GM23338 (cell line): ENCODE measurements at regions not wholly inside any gene's neighbourhood (a gene's known extent, or its start where the extent isn't known, plus 50 kb on each side); places are given as distances from the start of the nearest gene placed in this dataset.

Experiments used
- ATAC-seq: fragments of 200-7000 bp; cut with Tn5 transposase; 3 replicates; pipeline ENCODE4 v1.9.1; 2020
- DNase-seq: peaks from one replicate; pipeline ENCODE4 v3.0.0-alpha.2; 2015; ENCODE audit warnings: low spot score
- H2AFZ ChIP-seq: fragments of 200-600 bp; sonication (generic); 2 replicates; pipeline ENCODE4 v1.8.0; 2016; ENCODE audit warnings: antibody characterized with exemption, mild to moderate bottlenecking, moderate library complexity
- H3F3A ChIP-seq: fragments of 200-600 bp; sonication (generic); replicated peaks from 2 replicates; pipeline ENCODE4 v1.8.0; 2017; ENCODE audit warnings: antibody characterized with exemption, mixed run types, low read depth
- H3K27ac ChIP-seq: fragments of 200-600 bp; sonication (generic); 2 replicates; pipeline ENCODE4 v1.6.1; 2016; ENCODE audit warnings: low read depth
- H3K27me3 ChIP-seq: fragments of 200-600 bp; sonication (generic); 2 replicates; pipeline ENCODE4 v1.8.0; 2016; ENCODE audit warnings: mild to moderate bottlenecking, mixed run types, moderate library complexity; ENCODE audit not compliant: insufficient read depth
- H3K36me3 ChIP-seq: fragments of 200-600 bp; sonication (generic); 2 replicates; pipeline ENCODE4 v1.8.0; 2016; ENCODE audit warnings: mild to moderate bottlenecking; ENCODE audit not compliant: insufficient read depth
- H3K4me1 ChIP-seq: fragments of 200-600 bp; sonication (generic); 2 replicates; pipeline ENCODE4 v1.8.0; 2016; ENCODE audit warnings: mild to moderate bottlenecking, moderate library complexity; ENCODE audit not compliant: insufficient read depth
- H3K4me2 ChIP-seq: fragments of 200-600 bp; sonication (generic); 2 replicates; pipeline ENCODE4 v1.7.1; 2017; ENCODE audit warnings: mixed run types
- H3K4me3 ChIP-seq: fragments of 200-600 bp; sonication (generic); 2 replicates; pipeline ENCODE4 v1.6.1; 2016; ENCODE audit warnings: mixed run types
- H3K79me2 ChIP-seq: fragments of 200-600 bp; sonication (generic); replicated peaks from 2 replicates; pipeline ENCODE4 v1.8.0; 2017; ENCODE audit warnings: mild to moderate bottlenecking; ENCODE audit not compliant: insufficient read depth
- H3K9me2 ChIP-seq: fragments of 200-600 bp; sonication (generic); 2 replicates; pipeline ENCODE4 v1.8.0; 2017; ENCODE audit not compliant: insufficient read depth
- H4K20me1 ChIP-seq: fragments of 200-600 bp; sonication (generic); replicated peaks from 2 replicates; pipeline ENCODE4 v1.8.0; 2017; ENCODE audit warnings: mild to moderate bottlenecking; ENCODE audit not compliant: insufficient read depth
- H3K27ac Mint-ChIP-seq: 2 replicates; pipeline ENCODE4 v1.8.0; 2020; ENCODE audit warnings: inconsistent platforms, mild to moderate bottlenecking, moderate library complexity, mixed read lengths
- H3K27me3 Mint-ChIP-seq: 3 replicates; pipeline ENCODE4 v1.8.0; 2022; ENCODE audit warnings: low read depth, mild to moderate bottlenecking, moderate library complexity, mixed read lengths, inconsistent platforms; ENCODE audit not compliant: insufficient read depth, poor library complexity
- H3K36me3 Mint-ChIP-seq: 3 replicates; pipeline ENCODE4 v1.8.0; 2021; ENCODE audit warnings: low read depth, mild to moderate bottlenecking, inconsistent platforms, moderate library complexity, mixed read lengths
- H3K4me1 Mint-ChIP-seq: 3 replicates; pipeline ENCODE4 v1.8.0; 2020; ENCODE audit warnings: mild to moderate bottlenecking, inconsistent platforms, mixed read lengths
- H3K4me3 Mint-ChIP-seq: 3 replicates; pipeline ENCODE4 v1.8.0; 2021; ENCODE audit warnings: moderate library complexity, mild to moderate bottlenecking, inconsistent platforms, mixed read lengths
- H3K9me3 Mint-ChIP-seq: 3 replicates; pipeline ENCODE4 v1.8.0; 2020; ENCODE audit warnings: moderate library complexity, mild to moderate bottlenecking, inconsistent platforms, mixed read lengths
- CREB1 ChIP-seq: fragments of 250-450 bp; sonication (Bioruptor Pico); IDR thresholded peaks from 2 replicates; pipeline ENCODE4 v1.5.0; 2020; ENCODE audit warnings: low read depth, mild to moderate bottlenecking, moderate library complexity
- EZH2 ChIP-seq: fragments of 200-600 bp; sonication (generic); IDR thresholded peaks from one replicate; pipeline ENCODE4 v1.8.0; 2017; ENCODE audit warnings: antibody characterized with exemption, mild to moderate bottlenecking, low read depth; ENCODE audit not compliant: unreplicated experiment
- EZH2phosphoT487 ChIP-seq: fragments of 200-600 bp; sonication (generic); IDR thresholded peaks from one replicate; pipeline ENCODE4 v1.8.1; 2018; ENCODE audit warnings: antibody characterized with exemption; ENCODE audit not compliant: unreplicated experiment
- JUNB ChIP-seq: IDR thresholded peaks from one replicate; pipeline ENCODE4 v1.6.1; 2016; ENCODE audit warnings: antibody characterized with exemption; ENCODE audit not compliant: unreplicated experiment
- NANOG ChIP-seq: IDR thresholded peaks from 2 replicates; pipeline ENCODE4 v1.6.1; 2016; ENCODE audit warnings: antibody characterized with exemption, borderline replicate concordance
- POLR2AphosphoS5 ChIP-seq: IDR thresholded peaks from 2 replicates; pipeline ENCODE4 v1.6.1; 2016; ENCODE audit warnings: antibody characterized with exemption, low read depth
- STAT1 ChIP-seq: IDR thresholded peaks from one replicate; pipeline ENCODE4 v1.6.1; 2016; ENCODE audit warnings: antibody characterized with exemption; ENCODE audit not compliant: unreplicated experiment
- ZNF114 ChIP-seq: fragments of 250-450 bp; sonication (Bioruptor Pico); IDR thresholded peaks from 2 replicates; pipeline ENCODE4 v1.5.0; 2020; ENCODE audit warnings: mild to moderate bottlenecking, moderate library complexity
- ZNF331 ChIP-seq: fragments of 250-450 bp; sonication (Bioruptor Pico); IDR thresholded peaks from 2 replicates; pipeline ENCODE4 v1.5.0; 2020; ENCODE audit warnings: low read depth, mild to moderate bottlenecking, moderate library complexity
- TF ChIP-seq, protein P1 (sequence below): IDR thresholded peaks from 2 replicates; pipeline ENCODE4 v1.6.1; 2016; ENCODE audit warnings: antibody characterized with exemption
- TF ChIP-seq, protein P2 (sequence below): IDR thresholded peaks from one replicate; pipeline ENCODE4 v1.6.1; 2018; ENCODE audit warnings: antibody characterized with exemption; ENCODE audit not compliant: unreplicated experiment
- TF ChIP-seq, protein P3 (sequence below), 2 experiments: fragments of 200-600 bp in 1 of 2; sonication (generic) in 1 of 2; conservative IDR thresholded peaks; 2 replicates each; pipeline versions ENCODE4 v1.5.1 to v1.6.1; 2016 to 2017; ENCODE audit warnings: antibody characterized with exemption in 2 of 2, low read depth in 2 of 2, mild to moderate bottlenecking in 2 of 2, moderate library complexity in 1 of 2
- TF ChIP-seq, protein P4 (sequence below): fragments of 250-450 bp; sonication (Bioruptor Pico); IDR thresholded peaks from 2 replicates; pipeline ENCODE4 v1.5.0; 2020; ENCODE audit warnings: mild to moderate bottlenecking, moderate library complexity

DNA sequence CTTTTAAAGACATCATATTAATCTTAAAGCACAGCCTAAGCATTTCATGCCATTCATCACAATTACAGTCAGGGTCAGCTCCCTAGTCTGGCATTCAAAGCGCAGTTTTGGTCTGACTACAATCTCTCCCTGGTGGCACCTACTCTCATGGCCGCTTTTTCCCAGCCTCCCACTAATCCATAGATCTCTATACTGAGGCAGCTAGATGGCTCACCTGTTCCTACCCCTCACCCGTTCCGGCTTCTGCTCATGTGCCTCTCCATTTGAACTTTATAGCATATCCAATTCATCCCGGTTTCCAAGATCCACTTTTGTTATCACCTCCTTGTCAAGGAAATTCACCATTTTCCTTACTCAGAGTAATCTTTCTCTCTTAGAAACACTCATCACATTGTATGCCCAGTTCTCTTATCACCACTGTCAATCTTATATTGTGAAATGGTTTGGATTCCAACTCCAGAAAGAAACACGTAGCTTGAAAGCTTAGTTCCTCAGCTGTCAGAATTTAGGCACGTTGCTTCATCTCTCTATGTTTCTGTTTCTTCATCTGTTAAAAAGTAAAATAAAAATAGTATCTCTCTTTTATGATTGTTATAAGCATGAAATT lies 220.0 kb upstream of the UBE2E2 start:
- H3K27me3 ChIP-seq: no peaks in the 10 kb centered on the region
- no peak for DNase-seq
- H2AFZ ChIP-seq: no peak overlapping the region; the same call in 1 of the 2 replicates
- no peak for ATAC-seq
- no peak overlapping the region for H3K4me3 Mint-ChIP-seq
- H3K79me2 ChIP-seq: no peaks in the 10 kb centered on the region
- no peak overlapping the region for H3K4me2 ChIP-seq
- no peaks in the 10 kb centered on the region for H4K20me1 ChIP-seq
- H3K36me3 ChIP-seq: no peaks in the 10 kb centered on the region
- H3K27me3 Mint-ChIP-seq: peaks cover 2% of the 10 kb centered on the region
- H3K9me3 Mint-ChIP-seq: no peaks in the 10 kb centered on the region
- H3K4me1 Mint-ChIP-seq: peaks cover 19% of the 10 kb centered on the region; the same call in 2 of the 3 replicates
- no peaks in the 10 kb centered on the region; the same call in 1 of the 2 replicates for H3K9me2 ChIP-seq
- H3K27ac Mint-ChIP-seq: no peak overlapping the region
- no peak overlapping the region for H3K27ac ChIP-seq
- no peak overlapping the region for H3K4me3 ChIP-seq
- H3K36me3 Mint-ChIP-seq: no peaks in the 10 kb centered on the region
- no peaks in the 10 kb centered on the region for H3K4me1 ChIP-seq
- TF ChIP-seq, protein P1, sequence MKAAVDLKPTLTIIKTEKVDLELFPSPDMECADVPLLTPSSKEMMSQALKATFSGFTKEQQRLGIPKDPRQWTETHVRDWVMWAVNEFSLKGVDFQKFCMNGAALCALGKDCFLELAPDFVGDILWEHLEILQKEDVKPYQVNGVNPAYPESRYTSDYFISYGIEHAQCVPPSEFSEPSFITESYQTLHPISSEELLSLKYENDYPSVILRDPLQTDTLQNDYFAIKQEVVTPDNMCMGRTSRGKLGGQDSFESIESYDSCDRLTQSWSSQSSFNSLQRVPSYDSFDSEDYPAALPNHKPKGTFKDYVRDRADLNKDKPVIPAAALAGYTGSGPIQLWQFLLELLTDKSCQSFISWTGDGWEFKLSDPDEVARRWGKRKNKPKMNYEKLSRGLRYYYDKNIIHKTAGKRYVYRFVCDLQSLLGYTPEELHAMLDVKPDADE: no peak
- TF ChIP-seq EZH2phosphoT487: no peak
- TF ChIP-seq NANOG: no peak
- TF ChIP-seq, protein P2, sequence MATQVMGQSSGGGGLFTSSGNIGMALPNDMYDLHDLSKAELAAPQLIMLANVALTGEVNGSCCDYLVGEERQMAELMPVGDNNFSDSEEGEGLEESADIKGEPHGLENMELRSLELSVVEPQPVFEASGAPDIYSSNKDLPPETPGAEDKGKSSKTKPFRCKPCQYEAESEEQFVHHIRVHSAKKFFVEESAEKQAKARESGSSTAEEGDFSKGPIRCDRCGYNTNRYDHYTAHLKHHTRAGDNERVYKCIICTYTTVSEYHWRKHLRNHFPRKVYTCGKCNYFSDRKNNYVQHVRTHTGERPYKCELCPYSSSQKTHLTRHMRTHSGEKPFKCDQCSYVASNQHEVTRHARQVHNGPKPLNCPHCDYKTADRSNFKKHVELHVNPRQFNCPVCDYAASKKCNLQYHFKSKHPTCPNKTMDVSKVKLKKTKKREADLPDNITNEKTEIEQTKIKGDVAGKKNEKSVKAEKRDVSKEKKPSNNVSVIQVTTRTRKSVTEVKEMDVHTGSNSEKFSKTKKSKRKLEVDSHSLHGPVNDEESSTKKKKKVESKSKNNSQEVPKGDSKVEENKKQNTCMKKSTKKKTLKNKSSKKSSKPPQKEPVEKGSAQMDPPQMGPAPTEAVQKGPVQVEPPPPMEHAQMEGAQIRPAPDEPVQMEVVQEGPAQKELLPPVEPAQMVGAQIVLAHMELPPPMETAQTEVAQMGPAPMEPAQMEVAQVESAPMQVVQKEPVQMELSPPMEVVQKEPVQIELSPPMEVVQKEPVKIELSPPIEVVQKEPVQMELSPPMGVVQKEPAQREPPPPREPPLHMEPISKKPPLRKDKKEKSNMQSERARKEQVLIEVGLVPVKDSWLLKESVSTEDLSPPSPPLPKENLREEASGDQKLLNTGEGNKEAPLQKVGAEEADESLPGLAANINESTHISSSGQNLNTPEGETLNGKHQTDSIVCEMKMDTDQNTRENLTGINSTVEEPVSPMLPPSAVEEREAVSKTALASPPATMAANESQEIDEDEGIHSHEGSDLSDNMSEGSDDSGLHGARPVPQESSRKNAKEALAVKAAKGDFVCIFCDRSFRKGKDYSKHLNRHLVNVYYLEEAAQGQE: no peak
- no peak for TF ChIP-seq ZNF114 (CRISPR knock-in tag)
- TF ChIP-seq, protein P3, sequence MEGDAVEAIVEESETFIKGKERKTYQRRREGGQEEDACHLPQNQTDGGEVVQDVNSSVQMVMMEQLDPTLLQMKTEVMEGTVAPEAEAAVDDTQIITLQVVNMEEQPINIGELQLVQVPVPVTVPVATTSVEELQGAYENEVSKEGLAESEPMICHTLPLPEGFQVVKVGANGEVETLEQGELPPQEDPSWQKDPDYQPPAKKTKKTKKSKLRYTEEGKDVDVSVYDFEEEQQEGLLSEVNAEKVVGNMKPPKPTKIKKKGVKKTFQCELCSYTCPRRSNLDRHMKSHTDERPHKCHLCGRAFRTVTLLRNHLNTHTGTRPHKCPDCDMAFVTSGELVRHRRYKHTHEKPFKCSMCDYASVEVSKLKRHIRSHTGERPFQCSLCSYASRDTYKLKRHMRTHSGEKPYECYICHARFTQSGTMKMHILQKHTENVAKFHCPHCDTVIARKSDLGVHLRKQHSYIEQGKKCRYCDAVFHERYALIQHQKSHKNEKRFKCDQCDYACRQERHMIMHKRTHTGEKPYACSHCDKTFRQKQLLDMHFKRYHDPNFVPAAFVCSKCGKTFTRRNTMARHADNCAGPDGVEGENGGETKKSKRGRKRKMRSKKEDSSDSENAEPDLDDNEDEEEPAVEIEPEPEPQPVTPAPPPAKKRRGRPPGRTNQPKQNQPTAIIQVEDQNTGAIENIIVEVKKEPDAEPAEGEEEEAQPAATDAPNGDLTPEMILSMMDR (conservative IDR thresholded peaks at IDR 0.05; ENCODE audit: low read depth in 2 of 2): no peak
- TF ChIP-seq JUNB: no peak
- no peak for TF ChIP-seq CREB1 (CRISPR knock-in tag)
- no peak for TF ChIP-seq EZH2
- no peak for TF ChIP-seq ZNF331 (CRISPR knock-in tag)
- TF ChIP-seq STAT1: no peak
- TF ChIP-seq, protein P4, sequence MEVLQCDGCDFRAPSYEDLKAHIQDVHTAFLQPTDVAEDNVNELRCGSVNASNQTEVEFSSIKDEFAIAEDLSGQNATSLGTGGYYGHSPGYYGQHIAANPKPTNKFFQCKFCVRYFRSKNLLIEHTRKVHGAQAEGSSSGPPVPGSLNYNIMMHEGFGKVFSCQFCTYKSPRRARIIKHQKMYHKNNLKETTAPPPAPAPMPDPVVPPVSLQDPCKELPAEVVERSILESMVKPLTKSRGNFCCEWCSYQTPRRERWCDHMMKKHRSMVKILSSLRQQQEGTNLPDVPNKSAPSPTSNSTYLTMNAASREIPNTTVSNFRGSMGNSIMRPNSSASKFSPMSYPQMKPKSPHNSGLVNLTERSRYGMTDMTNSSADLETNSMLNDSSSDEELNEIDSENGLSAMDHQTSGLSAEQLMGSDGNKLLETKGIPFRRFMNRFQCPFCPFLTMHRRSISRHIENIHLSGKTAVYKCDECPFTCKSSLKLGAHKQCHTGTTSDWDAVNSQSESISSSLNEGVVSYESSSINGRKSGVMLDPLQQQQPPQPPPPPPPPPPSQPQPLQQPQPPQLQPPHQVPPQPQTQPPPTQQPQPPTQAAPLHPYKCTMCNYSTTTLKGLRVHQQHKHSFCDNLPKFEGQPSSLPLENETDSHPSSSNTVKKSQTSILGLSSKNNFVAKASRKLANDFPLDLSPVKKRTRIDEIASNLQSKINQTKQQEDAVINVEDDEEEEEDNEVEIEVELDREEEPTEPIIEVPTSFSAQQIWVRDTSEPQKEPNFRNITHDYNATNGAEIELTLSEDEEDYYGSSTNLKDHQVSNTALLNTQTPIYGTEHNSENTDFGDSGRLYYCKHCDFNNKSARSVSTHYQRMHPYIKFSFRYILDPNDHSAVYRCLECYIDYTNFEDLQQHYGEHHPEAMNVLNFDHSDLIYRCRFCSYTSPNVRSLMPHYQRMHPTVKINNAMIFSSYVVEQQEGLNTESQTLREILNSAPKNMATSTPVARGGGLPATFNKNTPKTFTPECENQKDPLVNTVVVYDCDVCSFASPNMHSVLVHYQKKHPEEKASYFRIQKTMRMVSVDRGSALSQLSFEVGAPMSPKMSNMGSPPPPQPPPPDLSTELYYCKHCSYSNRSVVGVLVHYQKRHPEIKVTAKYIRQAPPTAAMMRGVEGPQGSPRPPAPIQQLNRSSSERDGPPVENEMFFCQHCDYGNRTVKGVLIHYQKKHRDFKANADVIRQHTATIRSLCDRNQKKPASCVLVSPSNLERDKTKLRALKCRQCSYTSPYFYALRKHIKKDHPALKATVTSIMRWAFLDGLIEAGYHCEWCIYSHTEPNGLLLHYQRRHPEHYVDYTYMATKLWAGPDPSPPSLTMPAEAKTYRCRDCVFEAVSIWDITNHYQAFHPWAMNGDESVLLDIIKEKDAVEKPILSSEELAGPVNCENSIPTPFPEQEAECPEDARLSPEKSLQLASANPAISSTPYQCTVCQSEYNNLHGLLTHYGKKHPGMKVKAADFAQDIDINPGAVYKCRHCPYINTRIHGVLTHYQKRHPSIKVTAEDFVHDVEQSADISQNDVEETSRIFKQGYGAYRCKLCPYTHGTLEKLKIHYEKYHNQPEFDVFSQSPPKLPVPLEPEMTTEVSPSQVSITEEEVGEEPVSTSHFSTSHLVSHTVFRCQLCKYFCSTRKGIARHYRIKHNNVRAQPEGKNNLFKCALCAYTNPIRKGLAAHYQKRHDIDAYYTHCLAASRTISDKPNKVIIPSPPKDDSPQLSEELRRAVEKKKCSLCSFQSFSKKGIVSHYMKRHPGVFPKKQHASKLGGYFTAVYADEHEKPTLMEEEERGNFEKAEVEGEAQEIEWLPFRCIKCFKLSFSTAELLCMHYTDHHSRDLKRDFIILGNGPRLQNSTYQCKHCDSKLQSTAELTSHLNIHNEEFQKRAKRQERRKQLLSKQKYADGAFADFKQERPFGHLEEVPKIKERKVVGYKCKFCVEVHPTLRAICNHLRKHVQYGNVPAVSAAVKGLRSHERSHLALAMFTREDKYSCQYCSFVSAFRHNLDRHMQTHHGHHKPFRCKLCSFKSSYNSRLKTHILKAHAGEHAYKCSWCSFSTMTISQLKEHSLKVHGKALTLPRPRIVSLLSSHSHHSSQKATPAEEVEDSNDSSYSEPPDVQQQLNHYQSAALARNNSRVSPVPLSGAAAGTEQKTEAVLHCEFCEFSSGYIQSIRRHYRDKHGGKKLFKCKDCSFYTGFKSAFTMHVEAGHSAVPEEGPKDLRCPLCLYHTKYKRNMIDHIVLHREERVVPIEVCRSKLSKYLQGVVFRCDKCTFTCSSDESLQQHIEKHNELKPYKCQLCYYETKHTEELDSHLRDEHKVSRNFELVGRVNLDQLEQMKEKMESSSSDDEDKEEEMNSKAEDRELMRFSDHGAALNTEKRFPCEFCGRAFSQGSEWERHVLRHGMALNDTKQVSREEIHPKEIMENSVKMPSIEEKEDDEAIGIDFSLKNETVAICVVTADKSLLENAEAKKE: no peak
- no peak for TF ChIP-seq POLR2AphosphoS5
- H3F3A ChIP-seq: no peaks in the 10 kb centered on the region
